ENCODE measurements at regions not wholly inside any gene's neighbourhood (a gene's known extent, or its start where the extent isn't known, plus 50 kb on each side); places are given as distances from the start of the nearest gene placed in this dataset.

DNA sequence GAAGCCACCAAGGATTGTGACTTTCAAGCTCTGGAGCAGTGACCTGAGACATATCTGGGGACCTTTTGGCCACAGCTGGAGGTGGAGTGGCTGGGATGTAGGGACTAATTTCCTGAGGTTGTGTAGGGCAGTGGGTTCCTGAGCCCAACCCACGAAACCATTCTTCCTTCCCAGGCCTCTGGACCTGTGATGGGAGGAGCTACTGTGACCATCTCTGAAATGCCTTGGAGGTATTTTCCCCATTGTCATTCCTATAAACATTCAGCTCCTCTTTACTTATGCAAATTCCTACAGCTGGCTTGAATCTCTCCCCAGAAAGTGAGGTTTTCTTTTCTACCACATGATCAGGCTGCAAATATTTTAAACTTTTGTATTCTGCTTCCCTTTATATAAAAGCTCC lies 172.6 kb downstream of the TUSC1 start:
- no peak overlapping the region for H3K27ac Mint-ChIP-seq
- DNase-seq (ENCODE audit: low spot score in 2 of 2, unreplicated experiment in 2 of 2) = no peak
- H3K4me1 Mint-ChIP-seq = no peaks in the 10 kb centered on the region
- H3K9me3 Mint-ChIP-seq = peaks cover 42% of the 10 kb centered on the region
- H3K4me3 Mint-ChIP-seq = no peak overlapping the region
- H3K36me3 Mint-ChIP-seq = peaks cover 6% of the 10 kb centered on the region
- H3K27me3 Mint-ChIP-seq (ENCODE audit: low read depth) = no peaks in the 10 kb centered on the region
- TF ChIP-seq, protein P1, sequence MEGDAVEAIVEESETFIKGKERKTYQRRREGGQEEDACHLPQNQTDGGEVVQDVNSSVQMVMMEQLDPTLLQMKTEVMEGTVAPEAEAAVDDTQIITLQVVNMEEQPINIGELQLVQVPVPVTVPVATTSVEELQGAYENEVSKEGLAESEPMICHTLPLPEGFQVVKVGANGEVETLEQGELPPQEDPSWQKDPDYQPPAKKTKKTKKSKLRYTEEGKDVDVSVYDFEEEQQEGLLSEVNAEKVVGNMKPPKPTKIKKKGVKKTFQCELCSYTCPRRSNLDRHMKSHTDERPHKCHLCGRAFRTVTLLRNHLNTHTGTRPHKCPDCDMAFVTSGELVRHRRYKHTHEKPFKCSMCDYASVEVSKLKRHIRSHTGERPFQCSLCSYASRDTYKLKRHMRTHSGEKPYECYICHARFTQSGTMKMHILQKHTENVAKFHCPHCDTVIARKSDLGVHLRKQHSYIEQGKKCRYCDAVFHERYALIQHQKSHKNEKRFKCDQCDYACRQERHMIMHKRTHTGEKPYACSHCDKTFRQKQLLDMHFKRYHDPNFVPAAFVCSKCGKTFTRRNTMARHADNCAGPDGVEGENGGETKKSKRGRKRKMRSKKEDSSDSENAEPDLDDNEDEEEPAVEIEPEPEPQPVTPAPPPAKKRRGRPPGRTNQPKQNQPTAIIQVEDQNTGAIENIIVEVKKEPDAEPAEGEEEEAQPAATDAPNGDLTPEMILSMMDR (IDR thresholded peaks at IDR 0.05; ENCODE audit: unreplicated experiment) = no peak

DNA sequence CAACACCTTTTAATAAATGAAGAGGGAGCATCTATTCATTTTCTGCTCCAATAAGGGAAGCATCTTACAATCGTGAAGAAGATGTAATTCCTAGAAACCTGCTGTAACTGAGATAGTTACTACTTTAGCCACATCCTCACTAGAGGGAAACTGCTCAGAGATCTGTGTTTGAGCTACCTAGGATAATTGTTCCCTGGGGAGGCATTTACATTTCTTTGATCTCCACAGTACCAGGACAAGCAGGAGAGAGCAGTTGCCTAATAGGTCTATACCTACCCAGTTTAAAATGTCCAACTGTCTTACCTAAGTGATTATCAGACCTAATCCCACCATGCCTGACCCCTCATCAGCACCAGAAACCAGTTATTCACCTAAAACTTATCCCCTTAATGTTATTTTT lies 196.9 kb downstream of the TUSC1 start:
- H3K4me1 Mint-ChIP-seq = peaks cover 5% of the 10 kb centered on the region
- H3K27me3 Mint-ChIP-seq (ENCODE audit: low read depth) = no peaks in the 10 kb centered on the region
- peaks cover 4% of the 10 kb centered on the region for H3K9me3 Mint-ChIP-seq
- no peaks in the 10 kb centered on the region for H3K36me3 Mint-ChIP-seq
- DNase-seq (ENCODE audit: low spot score in 2 of 2, unreplicated experiment in 2 of 2) = no peak
- TF ChIP-seq, protein P1 (IDR thresholded peaks at IDR 0.05; ENCODE audit: unreplicated experiment) = no peak
- no peak overlapping the region for H3K27ac Mint-ChIP-seq
- H3K4me3 Mint-ChIP-seq = no peak overlapping the region

DNA sequence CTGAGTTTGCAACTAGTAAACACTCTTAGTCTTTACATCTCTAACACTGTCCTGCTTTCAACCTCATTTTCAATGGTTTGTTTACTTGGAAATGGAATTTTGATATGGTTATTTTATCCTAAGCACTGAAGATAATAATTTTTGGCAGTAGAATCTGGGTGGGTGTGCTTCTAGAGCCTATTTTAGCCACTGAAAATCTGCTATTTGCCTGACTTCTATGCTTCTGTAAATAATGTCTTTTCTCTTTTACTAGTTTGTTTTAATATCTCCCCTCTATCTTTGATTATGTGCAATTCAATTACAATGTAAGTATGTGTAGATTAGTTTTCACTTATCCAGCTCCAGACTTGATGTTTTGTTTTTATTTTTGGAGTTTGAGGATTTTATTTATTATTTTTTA lies 197.5 kb downstream of the TUSC1 start:
- TF ChIP-seq, protein P1 (IDR thresholded peaks at IDR 0.05; ENCODE audit: unreplicated experiment) = no peak
- Mint-ChIP-seq H3K27me3 (ENCODE audit: low read depth) (no peaks in the 10 kb centered on the region), H3K27ac (no peak overlapping the region), H3K9me3 (no peaks in the 10 kb centered on the region), H3K36me3 (no peaks in the 10 kb centered on the region), H3K4me3 (no peak overlapping the region), H3K4me1 (peaks cover 5% of the 10 kb centered on the region)
- DNase-seq (ENCODE audit: low spot score in 2 of 2, unreplicated experiment in 2 of 2) = no peak

DNA sequence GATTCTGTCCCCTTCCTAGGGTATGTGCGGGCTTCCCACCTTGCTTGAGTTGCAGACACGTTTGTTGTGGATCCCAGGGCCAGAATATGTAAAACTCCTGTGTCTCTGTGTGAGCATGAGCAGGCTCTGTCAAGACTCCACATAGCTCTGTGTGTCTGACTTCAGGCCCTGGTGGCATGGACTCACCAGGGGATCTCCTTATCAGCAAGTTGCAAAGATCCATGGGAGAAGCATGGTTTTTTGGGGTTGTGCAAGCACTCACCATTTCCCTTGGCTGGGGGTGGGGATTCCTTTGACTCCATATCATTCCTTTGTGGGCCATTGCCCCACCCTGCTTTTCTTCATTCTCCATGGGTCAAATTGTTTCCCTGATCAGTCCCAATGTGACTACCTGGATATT lies 205.6 kb downstream of the TUSC1 start:
- H3K27me3 Mint-ChIP-seq (ENCODE audit: low read depth) = no peaks in the 10 kb centered on the region
- no peaks in the 10 kb centered on the region for H3K4me1 Mint-ChIP-seq
- H3K36me3 Mint-ChIP-seq = peaks cover 8% of the 10 kb centered on the region
- no peak for DNase-seq (ENCODE audit: low spot score in 2 of 2, unreplicated experiment in 2 of 2)
- H3K9me3 Mint-ChIP-seq = peaks cover 54% of the 10 kb centered on the region
- TF ChIP-seq, protein P1 (IDR thresholded peaks at IDR 0.05; ENCODE audit: unreplicated experiment) = no peak
- no peak overlapping the region for H3K4me3 Mint-ChIP-seq
- no peak overlapping the region for H3K27ac Mint-ChIP-seq

DNA sequence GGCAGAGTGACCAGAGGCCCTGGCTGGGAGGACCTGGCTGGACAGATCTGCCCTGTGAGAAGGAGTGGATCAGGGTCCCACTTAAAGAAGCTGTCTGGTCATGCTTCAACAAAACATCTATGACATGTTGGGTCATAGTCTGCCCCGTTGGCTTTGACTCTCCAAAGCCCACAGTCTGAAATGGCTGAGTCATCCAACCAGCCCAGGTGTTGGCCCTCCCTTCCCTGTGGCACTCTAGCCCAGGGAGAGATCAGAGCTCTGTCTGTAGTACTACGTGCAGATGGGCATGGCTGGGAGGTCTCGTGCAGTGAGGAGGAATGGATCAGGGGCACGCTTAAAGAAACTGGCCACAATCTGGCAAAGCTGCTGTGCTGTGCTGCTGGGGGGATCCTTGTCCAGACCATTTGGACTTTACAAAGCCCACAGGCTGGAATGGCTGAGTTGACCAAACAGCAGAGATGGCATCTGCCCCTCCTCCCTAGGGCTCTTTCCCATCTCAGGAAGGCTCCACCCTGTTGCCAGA lies 206.1 kb downstream of the TUSC1 start:
- Mint-ChIP-seq H3K4me1 (no peaks in the 10 kb centered on the region), H3K27me3 (ENCODE audit: low read depth) (no peaks in the 10 kb centered on the region), H3K36me3 (peaks cover 8% of the 10 kb centered on the region), H3K27ac (no peak overlapping the region), H3K4me3 (no peak overlapping the region), H3K9me3 (peaks cover 57% of the 10 kb centered on the region)
- TF ChIP-seq, protein P1 (IDR thresholded peaks at IDR 0.05; ENCODE audit: unreplicated experiment) = no peak
- DNase-seq (ENCODE audit: low spot score in 2 of 2, unreplicated experiment in 2 of 2) = no peak

DNA sequence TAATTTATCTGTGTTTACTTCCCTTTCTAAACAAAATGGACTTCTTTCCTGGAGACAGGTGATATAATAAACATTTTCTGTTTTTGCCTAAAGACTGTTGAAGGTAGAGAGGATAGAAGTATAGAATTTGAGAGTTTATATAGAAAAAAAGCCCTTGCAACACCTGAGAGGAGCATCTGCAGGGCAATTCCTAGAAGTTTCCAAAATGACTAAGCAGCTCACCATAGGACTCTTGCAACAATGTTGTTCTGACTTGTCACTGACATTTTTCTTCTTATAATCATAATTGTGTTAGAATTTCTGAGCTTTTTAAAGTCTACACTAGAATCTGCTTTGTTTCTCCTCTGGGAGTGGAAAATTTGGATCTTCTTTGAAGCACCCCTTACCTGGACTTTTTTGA lies 216.8 kb downstream of the TUSC1 start:
- no peak for DNase-seq (ENCODE audit: low spot score in 2 of 2, unreplicated experiment in 2 of 2)
- no peak overlapping the region for H3K4me3 Mint-ChIP-seq
- no peaks in the 10 kb centered on the region for H3K4me1 Mint-ChIP-seq
- no peaks in the 10 kb centered on the region for H3K9me3 Mint-ChIP-seq
- no peaks in the 10 kb centered on the region for H3K27me3 Mint-ChIP-seq (ENCODE audit: low read depth)
- H3K27ac Mint-ChIP-seq = no peak overlapping the region
- TF ChIP-seq, protein P1 (IDR thresholded peaks at IDR 0.05; ENCODE audit: unreplicated experiment) = no peak
- H3K36me3 Mint-ChIP-seq = no peaks in the 10 kb centered on the region

All from mesothelial cell of epicardium (in vitro differentiated cells).